ENCODE measurements at regions not wholly inside any gene's neighbourhood (a gene's known extent, or its start where the extent isn't known, plus 50 kb on each side); places are given as distances from the start of the nearest gene placed in this dataset.

DNA sequence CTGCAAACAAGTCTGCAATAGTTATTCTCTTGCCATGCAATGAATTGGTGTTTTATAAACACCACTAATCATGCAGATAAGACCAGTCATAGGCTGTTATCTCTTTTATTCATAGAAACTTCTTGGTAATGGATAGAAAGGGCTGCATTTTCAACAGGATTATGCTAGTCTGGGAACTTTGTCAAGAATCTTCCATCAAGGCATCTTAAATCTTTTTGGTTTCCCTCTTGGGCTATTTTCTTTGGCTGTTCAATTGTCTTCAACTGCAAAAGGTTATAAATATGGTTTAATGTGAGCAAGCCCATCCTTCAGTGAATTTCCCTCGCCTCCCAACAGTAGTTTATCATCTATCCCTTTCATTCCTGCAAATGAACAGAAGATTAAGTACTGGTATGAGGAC, 59.0 kb upstream of the MINAR1 start:
- H3K4me3 ChIP-seq (ENCODE audit: low read depth, low read length), result no peak overlapping the region
- DNase-seq (ENCODE audit: low read depth), result peak; percentile 7
- TF ChIP-seq, protein P1, sequence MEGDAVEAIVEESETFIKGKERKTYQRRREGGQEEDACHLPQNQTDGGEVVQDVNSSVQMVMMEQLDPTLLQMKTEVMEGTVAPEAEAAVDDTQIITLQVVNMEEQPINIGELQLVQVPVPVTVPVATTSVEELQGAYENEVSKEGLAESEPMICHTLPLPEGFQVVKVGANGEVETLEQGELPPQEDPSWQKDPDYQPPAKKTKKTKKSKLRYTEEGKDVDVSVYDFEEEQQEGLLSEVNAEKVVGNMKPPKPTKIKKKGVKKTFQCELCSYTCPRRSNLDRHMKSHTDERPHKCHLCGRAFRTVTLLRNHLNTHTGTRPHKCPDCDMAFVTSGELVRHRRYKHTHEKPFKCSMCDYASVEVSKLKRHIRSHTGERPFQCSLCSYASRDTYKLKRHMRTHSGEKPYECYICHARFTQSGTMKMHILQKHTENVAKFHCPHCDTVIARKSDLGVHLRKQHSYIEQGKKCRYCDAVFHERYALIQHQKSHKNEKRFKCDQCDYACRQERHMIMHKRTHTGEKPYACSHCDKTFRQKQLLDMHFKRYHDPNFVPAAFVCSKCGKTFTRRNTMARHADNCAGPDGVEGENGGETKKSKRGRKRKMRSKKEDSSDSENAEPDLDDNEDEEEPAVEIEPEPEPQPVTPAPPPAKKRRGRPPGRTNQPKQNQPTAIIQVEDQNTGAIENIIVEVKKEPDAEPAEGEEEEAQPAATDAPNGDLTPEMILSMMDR (conservative IDR thresholded peaks at IDR 0.05; ENCODE audit: low read depth, low read length), result no peak

DNA sequence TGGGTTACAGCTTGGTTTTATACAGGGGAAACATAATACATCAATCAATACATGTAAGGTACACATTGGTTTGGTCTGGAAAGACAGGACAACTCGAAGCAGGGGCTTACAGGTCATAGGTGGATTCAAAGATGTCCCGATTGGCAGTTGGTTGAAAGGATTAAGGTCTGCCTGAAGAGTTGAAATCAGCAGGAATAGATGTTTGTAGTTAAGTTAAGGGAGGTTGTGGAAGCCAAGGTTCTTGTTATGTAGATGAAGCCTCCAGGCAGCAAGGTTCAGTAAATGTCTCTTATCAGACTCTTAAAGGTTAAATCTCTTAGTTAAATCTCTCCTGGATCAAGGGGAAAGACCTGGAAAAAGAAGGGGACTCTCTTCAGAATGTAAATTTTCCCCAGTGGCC, 58.4 kb upstream of the MINAR1 start:
- TF ChIP-seq, protein P1 (conservative IDR thresholded peaks at IDR 0.05; ENCODE audit: low read depth, low read length), result no peak
- DNase-seq (ENCODE audit: low read depth), result no peak

DNA sequence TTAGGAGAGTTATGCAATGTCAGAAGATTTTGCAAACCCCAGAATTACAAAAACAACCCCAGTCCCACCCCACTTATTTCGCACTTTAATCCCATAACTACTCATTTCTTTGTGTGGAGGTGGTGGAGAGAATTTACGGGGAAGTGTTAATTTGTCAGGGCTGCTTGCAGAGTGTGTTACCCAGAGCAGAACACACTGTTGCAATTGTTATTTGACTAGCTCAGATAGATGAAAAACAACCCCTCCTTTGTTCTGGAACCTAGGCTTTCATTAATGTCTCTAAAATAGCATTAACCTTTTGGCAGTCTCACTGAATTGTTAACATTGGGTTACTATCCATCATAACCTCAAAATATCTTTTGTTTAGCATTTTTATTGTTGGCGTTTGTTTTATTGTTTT, 55.8 kb upstream of the MINAR1 start:
- no peak for DNase-seq (ENCODE audit: low read depth)
- no peak overlapping the region for H3K4me3 ChIP-seq (ENCODE audit: low read depth, low read length)
- TF ChIP-seq, protein P1 (conservative IDR thresholded peaks at IDR 0.05; ENCODE audit: low read depth, low read length), result no peak

More for the DNA sequence above, 58.4 kb upstream of the MINAR1 start:
- H3K4me3 ChIP-seq (ENCODE audit: low read depth, low read length), result no peak overlapping the region

DNA sequence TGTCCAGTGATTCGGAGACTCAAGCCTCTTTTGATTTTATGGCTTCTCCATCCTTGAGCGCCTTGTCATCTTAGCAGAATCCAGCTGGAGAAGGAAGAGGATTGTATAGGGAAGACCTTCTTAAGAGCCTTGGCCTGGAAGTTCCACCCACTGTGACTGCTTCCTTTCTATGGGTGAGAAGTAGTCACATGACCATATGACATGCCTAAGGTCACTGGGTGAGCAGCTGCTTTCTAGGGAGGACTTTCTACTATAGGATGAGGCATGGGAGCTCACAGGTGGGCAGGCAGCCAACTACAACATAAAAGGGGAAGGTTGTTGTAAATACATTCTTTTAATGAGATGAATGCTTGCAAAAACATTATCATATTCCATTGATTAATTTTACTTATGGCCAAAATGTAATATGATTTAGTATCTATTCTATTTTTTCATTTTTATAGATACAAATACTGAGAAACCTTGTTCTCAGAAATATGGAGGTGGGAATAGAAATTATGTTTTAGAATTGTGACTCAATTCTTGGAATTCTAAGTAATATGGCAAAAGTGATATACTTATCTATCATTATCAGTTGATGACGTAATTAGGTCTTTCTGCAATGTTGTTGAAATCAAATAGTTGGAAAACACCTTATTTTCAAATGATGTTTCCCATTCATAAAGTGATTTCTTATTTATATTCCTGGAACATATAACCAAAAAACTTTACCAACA, 53.6 kb upstream of the MINAR1 start:
- TF ChIP-seq, protein P1 (conservative IDR thresholded peaks at IDR 0.05; ENCODE audit: low read depth, low read length), result no peak
- DNase-seq (ENCODE audit: low read depth), result peak; percentile 43
- no peak overlapping the region for H3K4me3 ChIP-seq (ENCODE audit: low read depth, low read length)

DNA sequence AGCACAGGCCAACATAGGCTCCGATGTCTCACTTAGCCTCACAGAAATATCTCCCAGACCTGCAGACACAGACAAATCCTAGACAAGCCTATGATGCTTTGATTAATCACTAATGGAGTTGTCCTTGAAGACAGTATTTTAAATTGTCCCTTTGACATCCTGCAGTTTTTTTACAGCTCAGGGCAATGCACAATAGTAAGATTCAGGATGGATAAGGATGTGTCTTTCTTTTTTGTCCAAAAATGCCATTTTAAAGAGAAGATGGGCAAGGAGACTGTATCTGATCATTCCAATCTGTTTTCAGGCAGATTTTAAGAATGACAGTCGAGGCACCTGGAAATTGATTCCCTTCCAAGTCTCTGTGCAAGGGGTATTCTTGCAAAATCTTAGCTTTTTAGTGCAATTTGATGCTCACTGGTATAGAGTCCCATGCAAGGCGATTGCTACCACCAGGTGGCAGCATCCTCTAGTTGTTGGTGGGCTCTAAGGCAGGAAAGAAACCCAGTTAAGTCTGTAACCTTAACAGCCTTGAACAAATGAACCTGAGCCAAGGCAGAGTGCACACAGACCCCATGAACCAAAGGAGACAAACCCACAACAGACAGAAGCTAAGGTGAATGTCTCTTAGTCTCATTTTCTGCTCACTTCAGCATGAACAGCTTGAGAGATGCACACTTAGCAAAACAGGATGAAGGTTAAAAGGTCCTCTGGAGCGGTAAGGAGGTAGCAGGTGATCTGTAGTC, 51.2 kb upstream of the MINAR1 start:
- H3K4me3 ChIP-seq (ENCODE audit: low read depth, low read length), result no peak overlapping the region
- peak; percentile 89 for DNase-seq (ENCODE audit: low read depth)
- TF ChIP-seq, protein P1 (conservative IDR thresholded peaks at IDR 0.05; ENCODE audit: low read depth, low read length), result peak; percentile 99

DNA sequence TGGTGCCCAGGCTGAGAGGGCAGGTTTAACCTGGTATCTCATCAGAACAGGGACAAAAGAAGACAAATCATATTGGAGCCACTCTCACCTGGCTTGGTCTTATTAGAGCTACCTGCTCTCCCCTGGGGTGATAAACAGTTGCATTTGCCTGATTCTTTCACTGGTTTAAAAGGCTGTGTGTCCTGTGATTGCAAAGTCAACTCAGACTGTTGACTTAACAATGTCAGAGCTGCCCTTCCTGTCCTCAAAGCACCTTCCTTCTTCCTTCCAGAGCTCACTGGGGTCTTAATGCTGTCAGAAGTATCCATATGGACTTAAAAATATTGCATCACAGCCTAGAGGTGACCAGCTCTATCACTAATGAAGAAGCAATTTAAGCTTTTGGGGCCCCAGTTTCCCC, 50.5 kb upstream of the MINAR1 start:
- TF ChIP-seq, protein P1 (conservative IDR thresholded peaks at IDR 0.05; ENCODE audit: low read depth, low read length), result no peak
- no peak for DNase-seq (ENCODE audit: low read depth)
- no peak overlapping the region for H3K4me3 ChIP-seq (ENCODE audit: low read depth, low read length)

Data from choroid plexus epithelial cell (primary cell).